Liver (tissue), 8 donors: ENCODE measurements at regions not wholly inside any gene's neighbourhood (a gene's known extent, or its start where the extent isn't known, plus 50 kb on each side); places are given as distances from the start of the nearest gene placed in this dataset.

Source experiments
- DNase-seq: peaks from one replicate; pipeline ENCODE4 v3.0.0-alpha.2; 2017; ENCODE audit warnings: low spot score
- H3K27ac ChIP-seq, 2 donors: one replicate each; pipeline ENCODE4 v1.7.0; 2013; ENCODE audit warnings: inconsistent platforms in 2 of 2, low read length in 2 of 2, control low read depth in 1 of 2, low read depth in 1 of 2, mild to moderate bottlenecking in 1 of 2
- H3K27me3 ChIP-seq, 4 donors: one replicate each; pipeline versions ENCODE4 v1.6.1 to v1.7.0; 2013; ENCODE audit warnings: low read length in 3 of 4, inconsistent platforms in 1 of 4, mild to moderate bottlenecking in 1 of 4, moderate library complexity in 1 of 4; ENCODE audit not compliant: control insufficient read depth in 4 of 4, insufficient read depth in 4 of 4
- H3K36me3 ChIP-seq, 4 donors: one replicate each; pipeline versions ENCODE4 v1.6.1 to v1.7.0; 2013; ENCODE audit warnings: low read length in 3 of 4, mild to moderate bottlenecking in 3 of 4, low read depth in 1 of 4, moderate library complexity in 1 of 4; ENCODE audit not compliant: control insufficient read depth in 4 of 4, insufficient read depth in 3 of 4
- H3K4me1 ChIP-seq, 4 donors: one replicate each; pipeline versions ENCODE4 v1.6.1 to v1.7.0; 2013; ENCODE audit warnings: low read length in 3 of 4, mild to moderate bottlenecking in 3 of 4, moderate library complexity in 1 of 4; ENCODE audit not compliant: control insufficient read depth in 4 of 4, insufficient read depth in 4 of 4
- H3K4me3 ChIP-seq, 3 donors: one replicate each; pipeline versions ENCODE4 v1.6.1 to v1.7.0; 2013; ENCODE audit warnings: low read length in 3 of 3, control low read depth in 1 of 3, low read depth in 1 of 3, mild to moderate bottlenecking in 1 of 3
- H3K9ac ChIP-seq, 2 donors: one replicate each; pipeline ENCODE4 v1.7.0; 2013; ENCODE audit warnings: low read length in 2 of 2, mild to moderate bottlenecking in 2 of 2, moderate library complexity in 2 of 2, control low read depth in 1 of 2, low read depth in 1 of 2
- H3K9me3 ChIP-seq, 4 donors: one replicate each; pipeline versions ENCODE4 v1.6.1 to v1.7.0; 2013; ENCODE audit warnings: low read length in 3 of 4; ENCODE audit not compliant: control insufficient read depth in 4 of 4
- EGR1 ChIP-seq, 2 donors: IDR thresholded peaks; 2 replicates each; pipeline ENCODE4 v1.6.1; 2016 to 2018; ENCODE audit warnings: antibody characterized with exemption in 2 of 2, low read depth in 2 of 2
- FOXA1 ChIP-seq: IDR thresholded peaks from 2 replicates; pipeline ENCODE4 v1.6.1; 2016; ENCODE audit warnings: antibody characterized with exemption
- GABPA ChIP-seq, 2 donors: IDR thresholded peaks in 1 of 2; conservative IDR thresholded peaks in 1 of 2; 2 replicates each; pipeline ENCODE4 v1.6.1; 2016; ENCODE audit warnings: antibody characterized with exemption in 2 of 2, mild to moderate bottlenecking in 1 of 2, moderate library complexity in 1 of 2
- HNF4A ChIP-seq, 2 donors: conservative IDR thresholded peaks; 2 replicates each; pipeline ENCODE4 v1.6.1; 2016; ENCODE audit warnings: antibody characterized with exemption in 2 of 2, mild to moderate bottlenecking in 2 of 2
- HNF4G ChIP-seq: IDR thresholded peaks from 2 replicates; pipeline ENCODE4 v1.6.1; 2016; ENCODE audit warnings: antibody characterized with exemption
- RXRA ChIP-seq, 2 donors: IDR thresholded peaks; 2 replicates each; pipeline ENCODE4 v1.6.1; 2017 to 2018; ENCODE audit warnings: antibody characterized with exemption in 2 of 2, mild to moderate bottlenecking in 1 of 2
- SP1 ChIP-seq: IDR thresholded peaks from 2 replicates; pipeline ENCODE4 v1.6.1; 2018; ENCODE audit warnings: antibody characterized with exemption, mild to moderate bottlenecking
- TAF1 ChIP-seq: conservative IDR thresholded peaks from 2 replicates; pipeline ENCODE4 v1.6.1; 2016; ENCODE audit warnings: antibody characterized with exemption, mild to moderate bottlenecking
- YY1 ChIP-seq: IDR thresholded peaks from 2 replicates; pipeline ENCODE4 v1.6.1; 2016; ENCODE audit warnings: antibody characterized with exemption, mild to moderate bottlenecking
- WGBS: extraction: QIAGEN DNeasy Blood & Tissue Kit; methylation state at CpG from one replicate; pipeline ENCODE4 v1.1.7; 2013; 5-methylcytosine and 5-hydroxymethylcytosine counted together
- TF ChIP-seq, protein P1 (sequence below): IDR thresholded peaks from 2 replicates; pipeline ENCODE4 v1.6.1; 2016; ENCODE audit warnings: antibody characterized with exemption
- TF ChIP-seq, protein P2 (sequence below): IDR thresholded peaks from 2 replicates; pipeline ENCODE4 v1.6.1; 2016; ENCODE audit warnings: antibody characterized with exemption, mild to moderate bottlenecking
- TF ChIP-seq, protein P3 (sequence below): fragments of 150-350 bp; IDR thresholded peaks from 2 replicates; pipeline ENCODE4 v1.5.1; 2017; ENCODE audit warnings: improper control_type of control experiment, low read depth, low read length; ENCODE audit not compliant: missing input control
- TF ChIP-seq, protein P4 (sequence below): IDR thresholded peaks from 2 replicates; pipeline ENCODE4 v1.6.1; 2016; ENCODE audit warnings: antibody characterized with exemption
- TF ChIP-seq, protein P5 (sequence below): IDR thresholded peaks from 2 replicates; pipeline ENCODE4 v1.6.1; 2016; ENCODE audit warnings: antibody characterized with exemption
- donor health status: healthy.
- donor health status: healthy.
- donor health status: healthy.
- donor health status: healthy.
- donor health status: healthy.

DNA sequence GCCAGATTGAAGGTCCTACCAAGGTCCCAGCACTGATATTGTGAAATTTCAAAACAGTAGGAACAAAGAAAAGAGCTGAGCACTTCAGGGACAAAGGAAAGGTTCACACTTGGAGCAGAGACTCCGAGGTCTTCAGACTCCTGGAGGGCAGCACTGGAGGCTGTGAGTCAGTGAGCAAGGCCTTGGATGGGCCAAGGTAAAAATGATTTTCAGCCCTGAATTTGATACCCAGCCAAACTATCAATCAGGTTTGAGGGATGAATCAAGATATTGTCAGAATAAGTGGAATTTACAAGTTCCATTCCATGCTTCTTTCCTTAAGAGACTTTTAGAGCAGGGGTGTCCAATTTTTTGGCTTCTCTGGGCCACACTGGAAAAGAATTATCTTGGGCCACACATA, 111.7 kb downstream of the ADRA2C start:
- DNase-seq: no peak
- no peaks in the 10 kb centered on the region for H3K36me3 ChIP-seq
- H3K27me3 ChIP-seq: peaks cover 0 to 28% (median 8%) of the 10 kb centered on the region in 4 donors
- 89% methylated on average over 1 of the region's 1 CpG for WGBS
- no peak overlapping the region for H3K4me3 ChIP-seq
- no peaks in the 10 kb centered on the region for H3K4me1 ChIP-seq
- no peak overlapping the region for H3K9ac ChIP-seq
- H3K9me3 ChIP-seq: peaks cover 0 to 2% (median under 1%) of the 10 kb centered on the region in 4 donors
- TF ChIP-seq, protein P1, sequence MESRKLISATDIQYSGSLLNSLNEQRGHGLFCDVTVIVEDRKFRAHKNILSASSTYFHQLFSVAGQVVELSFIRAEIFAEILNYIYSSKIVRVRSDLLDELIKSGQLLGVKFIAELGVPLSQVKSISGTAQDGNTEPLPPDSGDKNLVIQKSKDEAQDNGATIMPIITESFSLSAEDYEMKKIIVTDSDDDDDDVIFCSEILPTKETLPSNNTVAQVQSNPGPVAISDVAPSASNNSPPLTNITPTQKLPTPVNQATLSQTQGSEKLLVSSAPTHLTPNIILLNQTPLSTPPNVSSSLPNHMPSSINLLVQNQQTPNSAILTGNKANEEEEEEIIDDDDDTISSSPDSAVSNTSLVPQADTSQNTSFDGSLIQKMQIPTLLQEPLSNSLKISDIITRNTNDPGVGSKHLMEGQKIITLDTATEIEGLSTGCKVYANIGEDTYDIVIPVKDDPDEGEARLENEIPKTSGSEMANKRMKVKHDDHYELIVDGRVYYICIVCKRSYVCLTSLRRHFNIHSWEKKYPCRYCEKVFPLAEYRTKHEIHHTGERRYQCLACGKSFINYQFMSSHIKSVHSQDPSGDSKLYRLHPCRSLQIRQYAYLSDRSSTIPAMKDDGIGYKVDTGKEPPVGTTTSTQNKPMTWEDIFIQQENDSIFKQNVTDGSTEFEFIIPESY: no peak
- TF ChIP-seq EGR1 (IDR thresholded peaks at IDR 0.05; ENCODE audit: low read depth in 2 of 2) (no peak), TAF1 (no peak), GABPA (IDR thresholded peaks at IDR 0.05 in 1 of 2, conservative IDR thresholded peaks at IDR 0.05 in 1 of 2) (no peak), HNF4G (no peak), YY1 (no peak)
- TF ChIP-seq, protein P2, sequence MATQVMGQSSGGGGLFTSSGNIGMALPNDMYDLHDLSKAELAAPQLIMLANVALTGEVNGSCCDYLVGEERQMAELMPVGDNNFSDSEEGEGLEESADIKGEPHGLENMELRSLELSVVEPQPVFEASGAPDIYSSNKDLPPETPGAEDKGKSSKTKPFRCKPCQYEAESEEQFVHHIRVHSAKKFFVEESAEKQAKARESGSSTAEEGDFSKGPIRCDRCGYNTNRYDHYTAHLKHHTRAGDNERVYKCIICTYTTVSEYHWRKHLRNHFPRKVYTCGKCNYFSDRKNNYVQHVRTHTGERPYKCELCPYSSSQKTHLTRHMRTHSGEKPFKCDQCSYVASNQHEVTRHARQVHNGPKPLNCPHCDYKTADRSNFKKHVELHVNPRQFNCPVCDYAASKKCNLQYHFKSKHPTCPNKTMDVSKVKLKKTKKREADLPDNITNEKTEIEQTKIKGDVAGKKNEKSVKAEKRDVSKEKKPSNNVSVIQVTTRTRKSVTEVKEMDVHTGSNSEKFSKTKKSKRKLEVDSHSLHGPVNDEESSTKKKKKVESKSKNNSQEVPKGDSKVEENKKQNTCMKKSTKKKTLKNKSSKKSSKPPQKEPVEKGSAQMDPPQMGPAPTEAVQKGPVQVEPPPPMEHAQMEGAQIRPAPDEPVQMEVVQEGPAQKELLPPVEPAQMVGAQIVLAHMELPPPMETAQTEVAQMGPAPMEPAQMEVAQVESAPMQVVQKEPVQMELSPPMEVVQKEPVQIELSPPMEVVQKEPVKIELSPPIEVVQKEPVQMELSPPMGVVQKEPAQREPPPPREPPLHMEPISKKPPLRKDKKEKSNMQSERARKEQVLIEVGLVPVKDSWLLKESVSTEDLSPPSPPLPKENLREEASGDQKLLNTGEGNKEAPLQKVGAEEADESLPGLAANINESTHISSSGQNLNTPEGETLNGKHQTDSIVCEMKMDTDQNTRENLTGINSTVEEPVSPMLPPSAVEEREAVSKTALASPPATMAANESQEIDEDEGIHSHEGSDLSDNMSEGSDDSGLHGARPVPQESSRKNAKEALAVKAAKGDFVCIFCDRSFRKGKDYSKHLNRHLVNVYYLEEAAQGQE: no peak
- TF ChIP-seq, protein P3, sequence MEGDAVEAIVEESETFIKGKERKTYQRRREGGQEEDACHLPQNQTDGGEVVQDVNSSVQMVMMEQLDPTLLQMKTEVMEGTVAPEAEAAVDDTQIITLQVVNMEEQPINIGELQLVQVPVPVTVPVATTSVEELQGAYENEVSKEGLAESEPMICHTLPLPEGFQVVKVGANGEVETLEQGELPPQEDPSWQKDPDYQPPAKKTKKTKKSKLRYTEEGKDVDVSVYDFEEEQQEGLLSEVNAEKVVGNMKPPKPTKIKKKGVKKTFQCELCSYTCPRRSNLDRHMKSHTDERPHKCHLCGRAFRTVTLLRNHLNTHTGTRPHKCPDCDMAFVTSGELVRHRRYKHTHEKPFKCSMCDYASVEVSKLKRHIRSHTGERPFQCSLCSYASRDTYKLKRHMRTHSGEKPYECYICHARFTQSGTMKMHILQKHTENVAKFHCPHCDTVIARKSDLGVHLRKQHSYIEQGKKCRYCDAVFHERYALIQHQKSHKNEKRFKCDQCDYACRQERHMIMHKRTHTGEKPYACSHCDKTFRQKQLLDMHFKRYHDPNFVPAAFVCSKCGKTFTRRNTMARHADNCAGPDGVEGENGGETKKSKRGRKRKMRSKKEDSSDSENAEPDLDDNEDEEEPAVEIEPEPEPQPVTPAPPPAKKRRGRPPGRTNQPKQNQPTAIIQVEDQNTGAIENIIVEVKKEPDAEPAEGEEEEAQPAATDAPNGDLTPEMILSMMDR: no peak
- no peak overlapping the region for H3K27ac ChIP-seq

DNA sequence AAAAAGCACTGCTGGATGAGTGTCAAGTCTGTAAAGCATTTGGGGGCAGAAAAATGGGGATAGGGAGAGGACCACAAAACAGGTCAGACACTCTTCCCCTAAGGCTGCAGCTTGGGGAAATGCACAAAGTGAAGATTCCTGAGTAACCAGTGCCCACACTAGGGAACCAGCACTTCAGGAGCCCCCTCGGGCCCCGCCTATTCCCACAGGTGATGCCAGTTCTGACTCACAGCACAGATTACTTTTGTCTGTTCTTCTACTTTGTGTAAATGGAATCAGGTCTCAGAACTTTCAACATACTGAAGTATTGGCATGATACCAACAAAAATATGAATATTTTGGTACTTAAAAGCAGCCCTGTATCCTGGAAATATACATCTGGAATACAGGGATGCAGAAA, 112.5 kb downstream of the ADRA2C start:
- H3K9me3 ChIP-seq: peaks cover 0 to 2% (median under 1%) of the 10 kb centered on the region in 4 donors
- no peaks in the 10 kb centered on the region for H3K36me3 ChIP-seq
- DNase-seq: no peak
- no peak overlapping the region for H3K9ac ChIP-seq
- H3K27ac ChIP-seq: no peak overlapping the region
- 68% methylated on average over 2 of the region's 2 CpGs for WGBS
- H3K27me3 ChIP-seq: peaks cover 0 to 24% (median 8%) of the 10 kb centered on the region in 4 donors
- TF ChIP-seq GABPA (IDR thresholded peaks at IDR 0.05 in 1 of 2, conservative IDR thresholded peaks at IDR 0.05 in 1 of 2) (no peak), FOXA1 (no peak), HNF4A (conservative IDR thresholded peaks at IDR 0.05) (no peak), RXRA (IDR thresholded peaks at IDR 0.05) (no peak), EGR1 (IDR thresholded peaks at IDR 0.05; ENCODE audit: low read depth in 2 of 2) (no peak), YY1 (no peak), SP1 (no peak)
- TF ChIP-seq, protein P3: no peak
- TF ChIP-seq, protein P4, sequence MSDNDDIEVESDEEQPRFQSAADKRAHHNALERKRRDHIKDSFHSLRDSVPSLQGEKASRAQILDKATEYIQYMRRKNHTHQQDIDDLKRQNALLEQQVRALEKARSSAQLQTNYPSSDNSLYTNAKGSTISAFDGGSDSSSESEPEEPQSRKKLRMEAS: no peak
- TF ChIP-seq, protein P5, sequence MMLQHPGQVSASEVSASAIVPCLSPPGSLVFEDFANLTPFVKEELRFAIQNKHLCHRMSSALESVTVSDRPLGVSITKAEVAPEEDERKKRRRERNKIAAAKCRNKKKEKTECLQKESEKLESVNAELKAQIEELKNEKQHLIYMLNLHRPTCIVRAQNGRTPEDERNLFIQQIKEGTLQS: no peak
- H3K4me3 ChIP-seq: no peak overlapping the region
- H3K4me1 ChIP-seq: no peaks in the 10 kb centered on the region
